ENCODE measurements at regions not wholly inside any gene's neighbourhood (a gene's known extent, or its start where the extent isn't known, plus 50 kb on each side); places are given as distances from the start of the nearest gene placed in this dataset.
"Not testable (repeated sequence)": the region's sequence is repeated elsewhere in the genome, so short reads cannot be mapped to it uniquely, and the experiment has no call there.

DNA sequence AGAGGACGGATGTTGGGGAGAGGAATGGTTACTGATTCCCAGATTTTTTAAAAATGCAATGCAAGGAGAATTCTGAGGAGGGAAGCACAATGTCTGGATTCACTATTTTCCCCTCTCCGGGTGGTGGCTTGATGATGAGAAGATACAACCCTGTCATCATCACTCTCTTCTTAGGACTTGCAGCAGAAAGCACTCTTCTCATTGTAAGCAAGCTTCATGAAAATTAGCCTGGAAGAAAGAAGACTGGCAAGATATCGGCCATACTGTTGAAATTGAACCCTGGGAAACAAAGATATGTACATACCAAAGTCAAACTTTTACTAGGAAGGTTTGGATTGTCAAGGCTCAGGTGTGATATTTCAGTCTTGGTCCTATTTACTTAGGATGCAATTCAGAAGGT is 195.7 kb downstream of the EDN1 start:
- TF ChIP-seq CTCF (conservative IDR thresholded peaks at IDR 0.05; ENCODE audit: low read depth, low read length), result no peak
- no peak for DNase-seq (ENCODE audit: low read depth)
- no peak overlapping the region for H3K4me3 ChIP-seq (ENCODE audit: low read length)

GRCh38 chr6:12490351-12490903 is 200.3 kb downstream of the EDN1 start:
- H3K4me3 ChIP-seq (ENCODE audit: low read length), result no peak overlapping the region
- TF ChIP-seq CTCF (conservative IDR thresholded peaks at IDR 0.05; ENCODE audit: low read depth, low read length), result no peak
- no peak for DNase-seq (ENCODE audit: low read depth)

- TF ChIP-seq CTCF (conservative IDR thresholded peaks at IDR 0.05; ENCODE audit: low read depth, low read length), result no peak
- DNase-seq (ENCODE audit: low read depth), result no peak
- no peak overlapping the region for H3K4me3 ChIP-seq (ENCODE audit: low read length)
Observed at GRCh38 chr6:12490904-12491571, 200.9 kb downstream of the EDN1 start.

- DNase-seq (ENCODE audit: low read depth); H3K4me3 ChIP-seq (ENCODE audit: low read length): not testable (repeated sequence)
Observed at GRCh38 chr6:12492929-12493328, 202.8 kb downstream of the EDN1 start.

GRCh38 chr6:12493446-12493845 is 203.3 kb downstream of the EDN1 start:
- no peak for TF ChIP-seq CTCF (conservative IDR thresholded peaks at IDR 0.05; ENCODE audit: low read depth, low read length)

GRCh38 chr6:12494161-12494560 is 204.0 kb downstream of the EDN1 start:
- no peak for DNase-seq (ENCODE audit: low read depth)
- TF ChIP-seq CTCF (conservative IDR thresholded peaks at IDR 0.05; ENCODE audit: low read depth, low read length), result no peak
- no peak overlapping the region for H3K4me3 ChIP-seq (ENCODE audit: low read length)

More at GRCh38 chr6:12493446-12493845, 203.3 kb downstream of the EDN1 start:
- H3K4me3 ChIP-seq (ENCODE audit: low read length), result no peak overlapping the region
- DNase-seq (ENCODE audit: low read depth), result no peak

DNA sequence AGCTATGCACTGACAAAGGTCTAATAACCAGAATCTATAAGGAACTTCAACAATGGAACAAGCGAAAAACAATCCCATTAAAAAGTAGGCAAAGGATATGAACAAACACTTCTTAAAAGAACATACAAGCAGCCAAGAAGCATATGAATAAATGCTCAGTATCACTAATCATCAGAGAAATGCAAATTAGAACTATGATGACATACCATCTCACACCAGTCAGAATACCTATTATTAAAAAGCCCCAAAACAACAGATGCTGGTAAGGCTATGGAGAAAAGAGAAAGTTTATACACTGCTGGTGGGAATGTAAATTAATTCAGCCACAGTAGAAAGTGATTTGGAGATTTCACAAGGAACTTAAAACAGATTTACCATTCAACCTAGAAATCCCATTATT is 211.8 kb downstream of the EDN1 start:
- no peak overlapping the region for H3K4me3 ChIP-seq (ENCODE audit: low read length)
- TF ChIP-seq CTCF (conservative IDR thresholded peaks at IDR 0.05; ENCODE audit: low read depth, low read length), result no peak
- no peak for DNase-seq (ENCODE audit: low read depth)
